ENCODE measurements at regions not wholly inside any gene's neighbourhood (a gene's known extent, or its start where the extent isn't known, plus 50 kb on each side); places are given as distances from the start of the nearest gene placed in this dataset.
"Not testable (repeated sequence)": the region's sequence is repeated elsewhere in the genome, so short reads cannot be mapped to it uniquely, and the experiment has no call there.

- not testable (repeated sequence) for H3K4me3 ChIP-seq; DNase-seq (ENCODE audit: low spot score); H3K27ac ChIP-seq
Observed at GRCh38 chr9:61817127-61817705, 627.4 kb downstream of the SPATA31A7 start.

- Histone ChIP-seq H3K27ac (peak overlapping the region in 1 of 2 donors; percentile 62), H3K4me3 (peak overlapping the region; percentile 40)
- not testable (repeated sequence) for DNase-seq (ENCODE audit: low spot score)
Observed at GRCh38 chr9:61853624-61854259, 663.9 kb downstream of the SPATA31A7 start.

- H3K4me3 ChIP-seq = peak overlapping the region; percentile 40
- not testable (repeated sequence) for DNase-seq (ENCODE audit: low spot score)
- H3K27ac ChIP-seq = peak overlapping the region in 1 of 2 donors; percentile 62
Observed at GRCh38 chr9:61854260-61854640, 664.4 kb downstream of the SPATA31A7 start.

- H3K27ac ChIP-seq; H3K4me3 ChIP-seq; DNase-seq (ENCODE audit: low spot score): not testable (repeated sequence)
Observed at GRCh38 chr9:61856283-61856682, 666.4 kb downstream of the SPATA31A7 start.

GRCh38 chr9:61856858-61857453 is 667.1 kb downstream of the SPATA31A7 start:
- not testable (repeated sequence) for H3K27ac ChIP-seq; H3K4me3 ChIP-seq; DNase-seq (ENCODE audit: low spot score)

- H3K4me3 ChIP-seq; DNase-seq (ENCODE audit: low spot score): not testable (repeated sequence)
Observed at GRCh38 chr9:61857709-61858351, 668.0 kb downstream of the SPATA31A7 start.

GRCh38 chr9:61862431-61862971 is 672.7 kb downstream of the SPATA31A7 start:
- not testable (repeated sequence) for H3K4me3 ChIP-seq; DNase-seq (ENCODE audit: low spot score); H3K27ac ChIP-seq

More at GRCh38 chr9:61857709-61858351, 668.0 kb downstream of the SPATA31A7 start:
- H3K27ac ChIP-seq = not testable (repeated sequence)

- not testable (repeated sequence) for H3K27ac ChIP-seq; DNase-seq (ENCODE audit: low spot score); H3K4me3 ChIP-seq
Observed at GRCh38 chr9:61864463-61864862, 674.6 kb downstream of the SPATA31A7 start.

GRCh38 chr9:61868965-61869364 is 679.1 kb downstream of the SPATA31A7 start:
- H3K4me3 ChIP-seq; DNase-seq (ENCODE audit: low spot score); H3K27ac ChIP-seq: not testable (repeated sequence)

GRCh38 chr9:61872329-61872728 is 682.5 kb downstream of the SPATA31A7 start:
- not testable (repeated sequence) for DNase-seq (ENCODE audit: low spot score); H3K4me3 ChIP-seq; H3K27ac ChIP-seq
